Activated T-helper 1 cell treated with anti-CD3 and anti-CD28 coated beads, Interleukin-12 subunit alpha, Interleukin-12 subunit beta, Interleukin-2, Interleukin-4 antibody, amounts not matched to agents 30 ng/mL and 10 ng/mL and 1 ng/mL, durations not matched to agents 14 hours and 24 hours and 36 hours (primary cell): ENCODE measurements at regions not wholly inside any gene's neighbourhood (a gene's known extent, or its start where the extent isn't known, plus 50 kb on each side); places are given as distances from the start of the nearest gene placed in this dataset.

ENCODE experiments used
- DNase-seq: peaks from one replicate; pipeline ENCODE4 v3.0.0; 2021; ENCODE audit warnings: low spot score
- H3K27ac Mint-ChIP-seq: one replicate; pipeline ENCODE4 v1.8.0; 2021; ENCODE audit warnings: mild to moderate bottlenecking, mixed read lengths
- H3K27me3 Mint-ChIP-seq: one replicate; pipeline ENCODE4 v1.8.0; 2022; ENCODE audit warnings: mild to moderate bottlenecking, moderate library complexity, mixed read lengths; ENCODE audit not compliant: insufficient read depth
- H3K36me3 Mint-ChIP-seq: one replicate; pipeline ENCODE4 v1.8.0; 2021; ENCODE audit warnings: low read depth, mixed read lengths
- H3K4me1 Mint-ChIP-seq: one replicate; pipeline ENCODE4 v1.8.0; 2021; ENCODE audit warnings: low read depth, mixed read lengths
- H3K4me3 Mint-ChIP-seq: one replicate; pipeline ENCODE4 v1.8.0; 2021; ENCODE audit warnings: mild to moderate bottlenecking, moderate library complexity, mixed read lengths
- H3K9me3 Mint-ChIP-seq: one replicate; pipeline ENCODE4 v1.8.0; 2021; ENCODE audit warnings: mixed read lengths
- intact Hi-C: fragments of 100-400 bp; cut with micrococcal nuclease; formaldehyde crosslinking; loops from one replicate; pipeline ENCODE4 v1.15.1; 2024

DNA sequence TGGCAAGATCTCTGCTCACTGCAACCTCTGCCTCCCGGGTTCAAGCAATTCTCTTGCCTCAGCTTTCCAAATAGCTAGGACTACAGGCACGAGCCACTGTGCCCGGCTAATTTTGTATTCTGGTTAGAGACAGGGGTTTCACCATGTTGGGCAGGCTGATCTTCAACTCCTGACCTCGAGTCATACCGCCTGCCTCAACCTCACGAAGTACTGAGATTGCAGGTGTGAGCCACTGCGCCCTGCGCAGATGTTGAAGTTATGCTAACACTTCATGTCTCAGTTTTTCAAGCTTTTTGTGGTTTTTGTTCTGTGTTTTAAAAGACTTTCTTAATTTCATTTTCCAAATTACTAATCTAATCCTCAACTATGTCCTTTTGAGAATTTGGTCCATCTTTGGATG is 154.4 kb upstream of the TLL1 start:
- peaks cover 3% of the 10 kb centered on the region for H3K27me3 Mint-ChIP-seq
- no peak overlapping the region for H3K27ac Mint-ChIP-seq
- no peak for DNase-seq
- H3K9me3 Mint-ChIP-seq, result no peaks in the 10 kb centered on the region
- no peak overlapping the region for H3K4me3 Mint-ChIP-seq
- intact Hi-C loops, result no loop called here
- no peaks in the 10 kb centered on the region for H3K4me1 Mint-ChIP-seq
- no peaks in the 10 kb centered on the region for H3K36me3 Mint-ChIP-seq

DNA sequence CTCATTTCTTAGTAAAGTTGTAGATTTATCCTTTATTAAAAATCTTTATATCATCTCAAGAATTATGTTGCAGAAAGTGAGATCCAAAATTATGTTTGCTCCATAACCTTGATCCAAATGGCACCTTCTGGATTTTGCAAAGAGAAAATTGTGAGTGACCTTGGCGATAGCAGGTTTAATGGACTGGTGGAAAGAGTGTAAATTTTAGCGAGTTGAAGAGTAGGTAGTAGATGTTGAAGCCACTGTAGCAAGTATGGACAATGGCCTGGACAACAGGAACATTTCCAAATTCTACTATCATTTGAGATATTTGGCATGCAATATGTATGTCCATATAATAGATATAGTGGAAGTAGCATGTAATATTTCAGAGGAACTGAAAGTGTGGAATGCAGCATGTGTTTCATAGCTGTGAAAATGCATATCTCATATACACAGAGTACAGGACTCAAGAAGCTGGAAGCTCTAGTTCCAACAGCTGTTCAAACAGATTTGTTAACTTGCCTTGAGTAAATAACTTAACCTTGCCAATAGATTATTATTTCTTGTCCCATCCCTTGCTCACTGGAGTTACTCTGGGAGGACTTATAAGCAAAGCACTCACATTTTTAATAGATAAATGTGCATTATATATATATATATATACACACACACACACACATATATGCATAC is 152.5 kb upstream of the TLL1 start:
- no peak overlapping the region for H3K27ac Mint-ChIP-seq

DNA sequence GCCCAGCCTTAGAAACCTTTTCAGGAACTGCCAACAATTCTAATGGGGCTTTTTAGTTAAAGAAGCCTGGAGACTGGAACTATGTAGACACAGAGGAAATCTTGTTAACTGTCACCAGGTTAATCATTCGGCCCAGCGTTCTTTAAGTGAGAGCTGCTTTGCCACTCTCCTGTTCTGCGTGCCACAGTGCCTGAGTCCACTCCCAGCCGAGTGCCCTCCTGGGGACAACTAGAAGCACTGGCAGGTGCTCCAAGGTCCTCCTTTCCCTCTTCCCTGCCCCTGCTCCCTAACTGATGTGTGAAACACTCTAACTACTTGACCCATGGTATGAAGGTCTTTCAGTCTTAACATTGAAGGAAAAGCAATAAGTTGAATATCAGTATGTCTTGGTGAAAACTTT is 151.2 kb upstream of the TLL1 start:
- Mint-ChIP-seq H3K4me3 (no peak overlapping the region), H3K27me3 (peaks cover 3% of the 10 kb centered on the region), H3K9me3 (no peaks in the 10 kb centered on the region), H3K27ac (no peak overlapping the region), H3K4me1 (no peaks in the 10 kb centered on the region), H3K36me3 (no peaks in the 10 kb centered on the region)
- intact Hi-C loops, result no loop called here
- no peak for DNase-seq

More for the DNA sequence above, 152.5 kb upstream of the TLL1 start:
- Mint-ChIP-seq H3K36me3 (no peaks in the 10 kb centered on the region), H3K9me3 (no peaks in the 10 kb centered on the region), H3K4me1 (no peaks in the 10 kb centered on the region), H3K4me3 (no peak overlapping the region), H3K27me3 (peaks cover 3% of the 10 kb centered on the region)
- intact Hi-C loops, result no loop called here
- no peak for DNase-seq

DNA sequence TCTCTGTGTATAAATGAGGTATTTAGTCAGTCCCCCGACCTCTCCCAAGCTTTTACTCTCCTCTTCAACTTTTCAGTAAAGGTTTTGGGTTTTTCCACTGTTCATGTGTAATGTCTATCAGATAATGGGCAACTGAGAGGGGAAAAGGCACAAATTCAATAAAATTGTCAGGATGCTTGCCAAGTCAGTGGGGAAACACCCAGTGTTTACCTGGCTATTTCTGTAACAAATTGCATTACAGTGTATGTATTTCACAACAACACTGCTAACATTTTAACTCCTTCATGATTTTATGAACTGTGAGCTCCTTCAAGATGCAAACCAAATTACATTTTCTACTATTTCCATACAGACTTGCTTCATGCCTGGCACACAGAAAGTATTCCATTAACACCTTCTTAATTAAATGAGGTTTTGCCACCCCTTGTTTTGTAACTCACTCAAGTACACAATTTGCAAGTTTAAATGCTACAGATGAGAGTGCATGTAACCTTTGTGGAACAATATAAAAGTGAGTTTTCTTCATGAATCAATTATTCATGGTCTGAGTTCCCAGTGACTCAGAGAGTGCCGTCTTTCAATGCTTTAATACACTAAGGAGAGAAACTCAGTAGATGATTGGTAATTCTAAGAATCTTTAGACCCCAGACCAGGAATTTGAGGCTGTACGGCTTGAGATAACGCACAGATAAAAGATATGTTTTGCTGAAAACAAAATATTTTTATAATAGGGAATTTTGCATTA is 149.8 kb upstream of the TLL1 start:
- H3K9me3 Mint-ChIP-seq, result no peaks in the 10 kb centered on the region
- no peak overlapping the region for H3K27ac Mint-ChIP-seq
- no peak for DNase-seq
- H3K36me3 Mint-ChIP-seq, result no peaks in the 10 kb centered on the region
- H3K4me1 Mint-ChIP-seq, result no peaks in the 10 kb centered on the region
- H3K27me3 Mint-ChIP-seq, result peaks cover 3% of the 10 kb centered on the region
- no peak overlapping the region for H3K4me3 Mint-ChIP-seq
- intact Hi-C loops, result no loop called here

DNA sequence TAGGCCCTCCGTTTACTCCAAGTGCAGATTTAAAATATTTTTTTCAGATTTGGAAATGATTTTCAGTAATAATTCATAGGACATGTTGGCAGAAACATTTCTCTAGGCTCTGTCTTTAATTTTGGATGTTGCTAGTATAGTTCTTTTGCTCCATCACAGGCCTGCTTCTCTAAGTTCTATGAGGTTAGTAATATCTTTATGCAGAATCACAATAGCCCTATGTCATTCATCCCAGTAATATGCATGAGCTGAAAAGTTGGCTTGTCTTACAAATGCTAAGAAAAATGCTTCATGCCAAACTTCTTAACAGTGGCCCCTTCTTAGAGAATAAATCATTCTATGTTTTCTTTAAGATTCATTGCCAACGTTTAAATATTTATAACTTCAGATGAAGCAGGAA is 148.3 kb upstream of the TLL1 start:
- no peak overlapping the region for H3K4me3 Mint-ChIP-seq
- H3K36me3 Mint-ChIP-seq, result no peaks in the 10 kb centered on the region
- no peaks in the 10 kb centered on the region for H3K4me1 Mint-ChIP-seq
- intact Hi-C loops, result no loop called here
- no peaks in the 10 kb centered on the region for H3K9me3 Mint-ChIP-seq
- peaks cover 3% of the 10 kb centered on the region for H3K27me3 Mint-ChIP-seq
- H3K27ac Mint-ChIP-seq, result no peak overlapping the region
- no peak for DNase-seq

DNA sequence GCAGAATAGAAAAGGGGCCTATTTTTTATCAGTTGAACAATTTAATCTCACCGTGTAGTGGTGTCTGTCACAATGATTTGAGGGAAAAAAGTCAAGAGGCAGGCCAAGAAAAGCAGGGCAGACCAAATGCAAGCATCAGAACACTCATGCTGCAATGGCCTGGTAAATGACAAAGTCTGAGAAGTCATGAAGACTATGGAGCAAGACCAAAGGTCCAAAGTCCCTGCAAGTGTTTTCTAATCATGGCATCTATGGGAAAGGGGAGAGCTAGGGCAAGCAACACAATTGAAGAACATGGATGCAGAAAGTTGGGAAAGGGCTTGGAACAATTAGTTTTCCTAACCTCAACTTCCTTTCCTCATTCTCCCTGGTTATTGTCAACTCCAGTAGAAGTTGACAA is 147.7 kb upstream of the TLL1 start:
- DNase-seq, result no peak
- Mint-ChIP-seq H3K9me3 (no peaks in the 10 kb centered on the region), H3K27ac (no peak overlapping the region), H3K36me3 (no peaks in the 10 kb centered on the region), H3K27me3 (peaks cover 2% of the 10 kb centered on the region), H3K4me1 (no peaks in the 10 kb centered on the region), H3K4me3 (no peak overlapping the region)
- intact Hi-C loops, result no loop called here

DNA sequence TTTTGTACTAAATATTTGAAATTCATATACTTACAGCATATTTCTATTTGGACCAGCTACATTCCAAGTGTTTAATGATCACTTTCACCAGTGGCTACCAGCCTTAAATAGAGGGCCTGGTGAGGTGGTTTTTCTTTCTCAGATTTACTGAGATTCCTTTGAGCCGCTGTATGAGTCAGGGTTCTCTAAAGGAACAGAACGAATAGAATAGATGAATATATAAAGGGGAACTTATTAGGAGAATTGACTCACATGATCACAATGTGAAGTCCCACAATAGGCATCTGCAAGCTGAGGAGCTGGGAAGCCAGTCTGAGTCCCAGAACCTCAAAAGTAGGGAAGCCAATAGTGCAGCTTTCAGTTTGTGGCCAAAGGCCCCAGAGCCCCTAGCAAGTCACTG is 146.2 kb upstream of the TLL1 start:
- intact Hi-C loops, result no loop called here
- H3K36me3 Mint-ChIP-seq, result no peaks in the 10 kb centered on the region
- no peak overlapping the region for H3K4me3 Mint-ChIP-seq
- no peak for DNase-seq
- H3K27ac Mint-ChIP-seq, result no peak overlapping the region
- no peaks in the 10 kb centered on the region for H3K9me3 Mint-ChIP-seq
- no peaks in the 10 kb centered on the region for H3K4me1 Mint-ChIP-seq
- no peaks in the 10 kb centered on the region for H3K27me3 Mint-ChIP-seq

DNA sequence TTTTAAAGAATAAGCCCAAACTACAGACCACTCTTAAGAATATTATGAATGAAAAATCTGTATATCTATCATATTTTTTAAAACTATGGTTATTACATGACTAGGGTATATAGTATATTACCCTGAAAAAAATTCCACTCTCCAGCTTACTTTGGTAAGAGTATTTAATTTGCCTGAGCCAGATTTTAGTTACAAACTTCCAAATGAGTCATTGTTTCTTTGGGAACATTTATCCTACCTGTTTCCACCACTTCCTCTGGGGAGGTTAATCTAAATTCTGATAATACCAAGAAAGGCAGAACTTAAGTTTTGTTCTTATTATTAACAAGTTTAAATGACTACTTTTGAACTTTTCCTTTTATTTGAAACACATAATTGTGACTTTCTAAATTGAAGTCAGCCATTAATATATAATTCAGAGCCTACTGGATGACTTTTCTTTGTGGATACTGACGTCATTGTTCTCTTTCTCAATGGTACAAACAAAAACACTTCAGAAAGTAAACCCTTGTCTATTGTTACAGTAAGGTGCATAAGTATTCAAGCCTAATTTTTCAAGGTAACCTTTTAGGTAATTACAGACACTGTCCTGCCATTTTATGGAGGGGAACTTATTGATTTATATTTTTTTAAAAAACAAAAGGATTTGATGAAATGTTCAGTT is 135.6 kb upstream of the TLL1 start:
- Mint-ChIP-seq H3K4me1 (no peaks in the 10 kb centered on the region), H3K9me3 (no peaks in the 10 kb centered on the region), H3K36me3 (no peaks in the 10 kb centered on the region), H3K27me3 (no peaks in the 10 kb centered on the region), H3K4me3 (no peak overlapping the region), H3K27ac (no peak overlapping the region)
- no peak for DNase-seq
- intact Hi-C loops, result no loop called here

DNA sequence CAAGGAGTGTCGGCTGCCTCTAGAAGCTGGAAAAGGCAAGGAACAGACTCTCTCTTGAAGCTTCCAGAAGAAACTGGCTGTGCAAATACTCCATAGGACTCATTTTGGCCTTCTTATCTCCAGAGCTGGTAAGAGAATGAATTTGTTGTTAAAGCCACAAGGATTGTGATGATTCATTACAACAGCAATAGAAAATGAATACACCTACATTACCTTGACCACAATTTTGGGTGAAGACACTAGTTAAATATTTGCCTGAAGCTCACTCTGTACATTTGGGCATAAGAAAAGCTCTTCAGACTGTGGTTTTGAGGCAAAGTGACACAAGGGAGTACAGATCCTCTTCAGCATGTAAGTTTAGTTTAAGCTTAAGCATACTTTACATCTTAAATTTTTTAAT is 134.5 kb upstream of the TLL1 start:
- Mint-ChIP-seq H3K36me3 (no peaks in the 10 kb centered on the region), H3K9me3 (no peaks in the 10 kb centered on the region), H3K4me1 (no peaks in the 10 kb centered on the region), H3K27me3 (no peaks in the 10 kb centered on the region), H3K27ac (no peak overlapping the region), H3K4me3 (no peak overlapping the region)
- DNase-seq, result no peak
- intact Hi-C loops, result no loop called here

DNA sequence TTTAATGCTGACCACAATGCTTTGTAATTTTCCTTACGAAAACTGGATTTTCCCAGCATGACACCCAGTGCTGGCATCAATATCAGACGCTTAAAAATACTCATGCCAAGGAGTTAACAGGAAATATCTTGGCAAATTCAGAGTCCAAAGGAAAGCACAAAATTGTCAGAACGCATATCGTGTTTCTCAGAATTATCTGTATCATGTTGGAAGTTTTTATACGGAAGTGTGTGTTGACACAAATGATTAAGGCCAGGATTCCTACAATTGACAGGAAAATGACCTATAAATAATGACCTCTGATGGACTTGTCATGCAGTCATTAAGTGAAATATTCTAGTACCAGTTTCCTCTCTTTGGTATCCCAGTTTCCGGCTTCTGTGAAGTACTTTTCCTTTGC is 132.1 kb upstream of the TLL1 start:
- H3K27ac Mint-ChIP-seq, result no peak overlapping the region
- no peaks in the 10 kb centered on the region for H3K27me3 Mint-ChIP-seq
- no peaks in the 10 kb centered on the region for H3K9me3 Mint-ChIP-seq
- H3K4me1 Mint-ChIP-seq, result no peaks in the 10 kb centered on the region
- intact Hi-C loops, result no loop called here
- DNase-seq, result no peak
- H3K4me3 Mint-ChIP-seq, result no peak overlapping the region
- no peaks in the 10 kb centered on the region for H3K36me3 Mint-ChIP-seq

DNA sequence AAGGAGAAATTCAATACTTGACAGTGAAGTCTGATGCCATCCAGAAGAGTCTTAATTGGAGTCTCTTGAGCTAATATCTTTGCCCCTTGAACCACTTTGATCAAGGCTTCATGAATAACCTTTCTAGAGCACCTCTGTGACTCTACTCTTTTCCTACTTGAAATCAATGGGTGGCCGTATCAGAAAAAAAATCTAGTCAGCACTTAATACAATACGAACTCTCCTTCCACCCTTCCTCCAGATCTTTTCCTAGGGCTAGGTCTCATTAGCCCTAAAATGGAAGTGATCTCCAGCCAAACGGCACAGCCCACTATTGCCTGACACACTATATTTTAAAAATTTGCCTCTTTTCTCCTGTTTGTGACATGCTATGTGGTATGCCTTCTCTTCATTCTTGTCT is 129.6 kb upstream of the TLL1 start:
- no peaks in the 10 kb centered on the region for H3K4me1 Mint-ChIP-seq
- no peak overlapping the region for H3K27ac Mint-ChIP-seq
- intact Hi-C loops, result no loop called here
- no peaks in the 10 kb centered on the region for H3K36me3 Mint-ChIP-seq
- no peaks in the 10 kb centered on the region for H3K9me3 Mint-ChIP-seq
- H3K4me3 Mint-ChIP-seq, result no peak overlapping the region
- H3K27me3 Mint-ChIP-seq, result no peaks in the 10 kb centered on the region
- no peak for DNase-seq

DNA sequence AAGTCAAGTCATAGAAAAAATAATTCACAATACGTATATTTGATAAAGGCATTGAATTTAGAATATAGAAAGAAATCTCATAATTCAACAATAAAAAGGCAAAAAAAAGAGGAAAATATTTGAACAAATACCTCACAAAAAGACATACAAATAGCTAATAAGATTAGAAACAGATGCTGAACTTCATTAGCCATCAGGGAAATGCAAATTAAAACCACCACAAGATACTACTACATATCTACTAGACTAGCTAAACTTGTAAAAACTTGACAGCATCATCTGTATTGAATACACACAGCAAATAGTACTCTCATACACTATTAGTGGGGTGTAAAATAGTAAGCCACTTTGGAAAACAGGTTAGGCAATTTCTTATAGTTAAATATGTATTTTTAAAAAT is 128.7 kb upstream of the TLL1 start:
- Mint-ChIP-seq H3K27me3 (no peaks in the 10 kb centered on the region), H3K9me3 (no peaks in the 10 kb centered on the region), H3K4me3 (no peak overlapping the region), H3K4me1 (no peaks in the 10 kb centered on the region), H3K27ac (no peak overlapping the region), H3K36me3 (no peaks in the 10 kb centered on the region)
- intact Hi-C loops, result no loop called here
- no peak for DNase-seq

DNA sequence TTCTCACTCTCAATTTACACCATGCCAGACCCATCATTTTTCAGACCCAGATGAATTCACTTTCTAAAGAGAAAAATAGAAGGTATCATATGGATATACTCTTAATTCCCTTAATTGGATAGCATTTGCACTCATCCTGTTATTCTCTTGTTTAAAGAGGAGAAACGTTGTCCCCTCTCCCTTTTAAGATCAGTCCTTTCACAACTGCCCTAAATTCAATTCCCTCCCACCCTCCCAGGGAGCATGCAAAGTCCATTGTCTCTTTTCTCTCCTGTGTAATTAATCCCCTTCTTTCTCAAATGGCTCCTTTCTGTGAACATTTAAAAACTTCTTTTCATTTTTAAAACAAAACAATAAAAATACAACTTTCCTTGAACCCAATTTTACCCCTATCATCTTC is 124.7 kb upstream of the TLL1 start:
- H3K36me3 Mint-ChIP-seq, result no peaks in the 10 kb centered on the region
- no peak for DNase-seq
- no peak overlapping the region for H3K4me3 Mint-ChIP-seq
- no peak overlapping the region for H3K27ac Mint-ChIP-seq
- no peaks in the 10 kb centered on the region for H3K4me1 Mint-ChIP-seq
- no peaks in the 10 kb centered on the region for H3K27me3 Mint-ChIP-seq
- intact Hi-C loops, result no loop called here
- no peaks in the 10 kb centered on the region for H3K9me3 Mint-ChIP-seq
